ENCODE measurements at regions not wholly inside any gene's neighbourhood (a gene's known extent, or its start where the extent isn't known, plus 50 kb on each side); places are given as distances from the start of the nearest gene placed in this dataset.

- Histone ChIP-seq H2AFZ (ENCODE audit: low read depth, low read length) (no peak overlapping the region), H3K27me3 (ENCODE audit: insufficient read depth, low read length, poor library complexity) (no peaks in the 10 kb centered on the region), H3K4me1 (ENCODE audit: insufficient read depth, low read length) (no peaks in the 10 kb centered on the region), H3K9me3 (ENCODE audit: insufficient read depth, low read length, severe bottlenecking) (no peaks in the 10 kb centered on the region), H3K27ac (ENCODE audit: low read length) (no peak overlapping the region), H3K4me3 (ENCODE audit: low read depth in 1 of 2, low read length in 2 of 2) (no peak overlapping the region), H3K9ac (ENCODE audit: low read depth, low read length) (no peak overlapping the region), H3K4me2 (ENCODE audit: insufficient read depth, low read length) (no peak overlapping the region), H3K79me2 (ENCODE audit: insufficient read depth, low read length) (no peaks in the 10 kb centered on the region), H4K20me1 (ENCODE audit: insufficient read depth, low read length) (no peaks in the 10 kb centered on the region), H3K36me3 (ENCODE audit: insufficient read depth, low read length) (no peaks in the 10 kb centered on the region)
- TF ChIP-seq CTCF (IDR thresholded peaks at IDR 0.05; ENCODE audit: borderline replicate concordance, extremely low read depth, low read length, poor library complexity, severe bottlenecking), result no peak
- TF ChIP-seq EZH2 (IDR thresholded peaks at IDR 0.05; ENCODE audit: borderline replicate concordance, low read depth, low read length, severe bottlenecking), result no peak
- ATAC-seq (ENCODE audit: insufficient read depth, low read depth), result no peak
- DNase-seq, result no peak
These were observed 646.2 kb upstream of the FOXG1 start for GRCh38 chr14:28120391-28120790.

GRCh38 chr14:28121512-28122297 lies 644.9 kb upstream of the FOXG1 start:
- Histone ChIP-seq H3K27me3 (ENCODE audit: insufficient read depth, low read length, poor library complexity) (no peaks in the 10 kb centered on the region), H3K9ac (ENCODE audit: low read depth, low read length) (no peak overlapping the region), H2AFZ (ENCODE audit: low read depth, low read length) (no peak overlapping the region), H3K79me2 (ENCODE audit: insufficient read depth, low read length) (no peaks in the 10 kb centered on the region), H3K27ac (ENCODE audit: low read length) (no peak overlapping the region), H3K36me3 (ENCODE audit: insufficient read depth, low read length) (no peaks in the 10 kb centered on the region), H3K9me3 (ENCODE audit: insufficient read depth, low read length, severe bottlenecking) (no peaks in the 10 kb centered on the region), H4K20me1 (ENCODE audit: insufficient read depth, low read length) (no peaks in the 10 kb centered on the region), H3K4me3 (ENCODE audit: low read depth in 1 of 2, low read length in 2 of 2) (no peak overlapping the region), H3K4me2 (ENCODE audit: insufficient read depth, low read length) (no peak overlapping the region), H3K4me1 (ENCODE audit: insufficient read depth, low read length) (no peaks in the 10 kb centered on the region)
- no peak for DNase-seq
- no peak for ATAC-seq (ENCODE audit: insufficient read depth, low read depth)
- TF ChIP-seq CTCF (IDR thresholded peaks at IDR 0.05; ENCODE audit: borderline replicate concordance, extremely low read depth, low read length, poor library complexity, severe bottlenecking) (no peak), EZH2 (IDR thresholded peaks at IDR 0.05; ENCODE audit: borderline replicate concordance, low read depth, low read length, severe bottlenecking) (no peak)

GRCh38 chr14:28130610-28131284 lies 635.8 kb upstream of the FOXG1 start:
- H3K4me1 ChIP-seq (ENCODE audit: insufficient read depth, low read length), result no peaks in the 10 kb centered on the region
- TF ChIP-seq EZH2 (IDR thresholded peaks at IDR 0.05; ENCODE audit: borderline replicate concordance, low read depth, low read length, severe bottlenecking), result no peak
- no peak for TF ChIP-seq CTCF (IDR thresholded peaks at IDR 0.05; ENCODE audit: borderline replicate concordance, extremely low read depth, low read length, poor library complexity, severe bottlenecking)
- H3K4me2 ChIP-seq (ENCODE audit: insufficient read depth, low read length), result no peak overlapping the region
- H3K79me2 ChIP-seq (ENCODE audit: insufficient read depth, low read length), result no peaks in the 10 kb centered on the region
- H3K4me3 ChIP-seq (ENCODE audit: low read depth in 1 of 2, low read length in 2 of 2), result no peak overlapping the region
- no peak overlapping the region for H3K27ac ChIP-seq (ENCODE audit: low read length)
- H3K36me3 ChIP-seq (ENCODE audit: insufficient read depth, low read length), result no peaks in the 10 kb centered on the region
- H3K9me3 ChIP-seq (ENCODE audit: insufficient read depth, low read length, severe bottlenecking), result no peaks in the 10 kb centered on the region
- no peaks in the 10 kb centered on the region for H3K27me3 ChIP-seq (ENCODE audit: insufficient read depth, low read length, poor library complexity)
- DNase-seq (no peak), ATAC-seq (ENCODE audit: insufficient read depth, low read depth) (no peak)
- H4K20me1 ChIP-seq (ENCODE audit: insufficient read depth, low read length), result no peaks in the 10 kb centered on the region
- H2AFZ ChIP-seq (ENCODE audit: low read depth, low read length), result no peak overlapping the region
- H3K9ac ChIP-seq (ENCODE audit: low read depth, low read length), result no peak overlapping the region
